CD4-positive, alpha-beta T cell treated with Interleukin-15 for 4 hours (primary cell): ENCODE measurements at regions not wholly inside any gene's neighbourhood (a gene's known extent, or its start where the extent isn't known, plus 50 kb on each side); places are given as distances from the start of the nearest gene placed in this dataset.

Source experiments
- DNase-seq: peaks from one replicate; pipeline ENCODE4 v3.0.0-alpha.2; 2020; ENCODE audit warnings: low spot score

GRCh38 chr16:86444261-86444660 is 66.1 kb upstream of the FOXF1 start:
- DNase-seq = no peak

- DNase-seq = no peak
These were observed 65.7 kb upstream of the FOXF1 start for GRCh38 chr16:86444661-86445060.

DNA sequence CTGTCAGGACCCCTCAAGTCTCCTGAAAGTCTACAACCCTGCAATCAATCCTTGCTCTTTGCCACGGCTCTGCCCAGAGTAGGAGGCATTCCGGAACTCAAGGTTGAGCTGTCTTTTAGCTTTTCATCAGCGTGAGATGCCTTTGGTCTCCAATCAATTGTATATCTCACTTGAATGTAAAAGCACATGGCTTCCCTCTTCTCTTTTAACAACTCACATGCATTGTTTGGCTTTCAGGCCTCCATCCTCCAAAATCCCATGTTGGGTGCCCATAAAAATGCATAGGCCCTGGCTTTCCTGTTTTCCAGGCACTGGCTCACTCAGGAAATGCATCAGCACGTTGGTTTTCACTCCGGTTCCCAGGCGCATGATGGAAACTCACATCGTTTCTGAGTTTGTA is 64.0 kb upstream of the FOXF1 start:
- DNase-seq = no peak

DNA sequence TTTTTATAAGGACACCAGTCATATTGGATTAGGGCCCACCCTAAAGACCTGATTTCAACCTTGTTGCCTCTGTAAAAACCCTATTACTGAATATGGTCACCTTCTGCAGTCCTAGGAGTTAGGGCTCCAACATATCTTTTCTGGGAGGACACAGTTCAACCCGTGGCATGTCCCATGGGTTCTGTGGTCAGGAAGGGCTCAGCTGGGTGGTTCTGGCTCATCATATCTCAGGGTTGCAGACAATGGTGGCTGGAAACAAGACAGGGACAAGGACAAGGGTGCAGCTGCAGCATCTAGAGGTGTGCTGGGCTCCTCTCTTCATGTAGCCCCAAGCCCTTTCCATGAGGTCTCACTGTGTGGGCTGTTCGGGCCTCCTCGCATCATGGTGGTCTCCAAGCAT is 63.1 kb upstream of the FOXF1 start:
- DNase-seq = no peak

DNA sequence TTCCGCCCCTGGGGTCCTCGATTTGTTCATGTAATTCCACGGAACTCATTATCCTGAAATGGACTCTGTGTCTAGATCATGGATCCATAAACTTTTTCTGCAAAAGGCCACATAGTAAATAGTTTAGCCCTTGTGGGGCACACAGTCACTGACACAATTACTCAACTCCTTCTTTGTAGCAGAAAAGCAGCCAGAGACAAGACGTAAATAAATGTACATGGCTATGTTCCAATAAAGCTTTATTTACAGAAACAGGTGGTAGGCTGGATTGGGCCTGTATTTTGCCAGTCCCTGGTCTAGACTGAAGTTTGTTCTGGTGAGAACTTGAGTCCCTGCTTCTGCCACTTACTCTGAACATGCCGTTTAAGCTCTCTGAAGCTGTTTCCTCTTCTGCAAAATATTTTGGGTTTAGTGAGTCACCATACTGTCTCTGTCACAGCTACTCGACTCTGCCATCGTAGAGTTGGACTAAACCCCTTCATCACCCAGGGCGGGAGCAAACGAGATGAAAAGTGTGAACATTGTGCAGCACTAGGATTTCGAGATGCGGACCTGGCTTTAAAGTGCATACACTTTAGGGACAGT is 61.9 kb upstream of the FOXF1 start:
- DNase-seq = no peak

- no peak for DNase-seq
These were observed 60.8 kb upstream of the FOXF1 start for GRCh38 chr16:86449446-86450095.

- DNase-seq = no peak
These were observed 59.6 kb upstream of the FOXF1 start for GRCh38 chr16:86450691-86451090.

- no peak for DNase-seq
These were observed 57.9 kb upstream of the FOXF1 start for GRCh38 chr16:86452451-86452850.

DNA sequence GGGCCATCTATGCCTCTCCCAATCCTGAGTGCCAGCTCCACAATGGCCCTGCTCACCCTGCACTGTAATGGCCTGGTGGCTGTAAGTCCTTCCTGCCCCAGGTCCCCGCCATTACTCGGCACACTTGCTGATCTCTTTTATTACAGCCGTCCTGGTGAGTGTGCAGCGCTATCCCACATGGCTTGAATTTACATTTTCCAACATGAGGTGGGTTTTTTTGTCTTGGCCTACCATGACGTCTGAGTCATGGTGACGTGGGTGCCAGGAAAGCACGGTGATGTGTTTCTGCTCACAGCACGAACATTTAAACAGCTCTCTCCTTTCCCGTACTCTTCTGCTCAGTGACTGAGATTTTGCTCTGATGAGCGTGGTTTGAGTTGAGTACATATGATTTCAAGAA is 55.2 kb upstream of the FOXF1 start:
- DNase-seq = no peak

DNA sequence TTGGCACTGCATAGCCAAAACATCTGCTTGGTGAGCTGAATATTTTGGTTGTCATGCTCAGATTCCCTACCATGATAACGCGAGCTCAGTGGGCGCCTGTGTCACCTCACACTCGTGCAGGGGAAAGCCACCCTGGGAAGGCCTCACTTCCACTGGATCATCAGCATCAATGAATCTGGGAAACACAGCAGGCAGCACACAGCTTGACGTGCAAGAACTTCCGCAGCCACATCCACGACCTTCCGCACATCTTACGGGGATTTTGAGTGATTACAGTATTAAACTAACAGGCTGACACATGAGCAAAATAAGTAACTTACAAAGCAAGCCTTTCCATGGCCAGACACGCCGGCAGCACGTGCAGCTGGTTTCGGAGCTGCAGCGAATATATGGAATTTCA is 54.7 kb upstream of the FOXF1 start:
- no peak for DNase-seq

DNA sequence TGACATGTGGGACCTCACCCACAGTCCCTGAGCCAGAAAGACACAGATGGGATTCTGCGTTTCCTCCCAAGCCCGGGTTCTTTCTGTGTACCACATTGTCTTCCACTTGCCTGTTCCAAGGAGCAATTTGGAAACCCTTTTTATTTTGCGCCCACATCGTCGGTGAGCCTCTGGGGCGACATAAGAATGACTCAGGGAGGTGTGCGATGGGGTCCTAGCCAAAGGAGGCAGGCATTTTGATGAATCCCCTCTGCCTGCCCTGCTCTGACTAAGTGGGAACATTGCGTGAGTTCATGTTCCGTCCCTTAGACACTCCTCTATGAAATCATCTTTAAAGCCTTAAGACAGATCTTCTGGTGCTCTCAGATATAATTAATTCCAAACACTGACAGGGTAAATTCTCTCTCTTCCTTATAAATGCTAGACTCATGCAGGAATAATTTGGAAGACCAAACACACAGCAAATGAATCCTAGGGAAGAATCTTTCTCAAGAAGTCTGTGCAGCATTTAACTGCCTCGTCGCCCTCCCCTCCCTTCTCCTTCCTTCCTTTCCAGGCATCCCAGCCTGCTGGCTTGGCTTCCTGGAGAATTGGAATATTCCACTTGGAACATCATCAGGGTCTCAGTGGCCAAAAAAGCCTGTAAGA is 52.7 kb upstream of the FOXF1 start:
- DNase-seq = no peak

- DNase-seq = no peak
These were observed 52.1 kb upstream of the FOXF1 start for GRCh38 chr16:86458149-86458777.

DNA sequence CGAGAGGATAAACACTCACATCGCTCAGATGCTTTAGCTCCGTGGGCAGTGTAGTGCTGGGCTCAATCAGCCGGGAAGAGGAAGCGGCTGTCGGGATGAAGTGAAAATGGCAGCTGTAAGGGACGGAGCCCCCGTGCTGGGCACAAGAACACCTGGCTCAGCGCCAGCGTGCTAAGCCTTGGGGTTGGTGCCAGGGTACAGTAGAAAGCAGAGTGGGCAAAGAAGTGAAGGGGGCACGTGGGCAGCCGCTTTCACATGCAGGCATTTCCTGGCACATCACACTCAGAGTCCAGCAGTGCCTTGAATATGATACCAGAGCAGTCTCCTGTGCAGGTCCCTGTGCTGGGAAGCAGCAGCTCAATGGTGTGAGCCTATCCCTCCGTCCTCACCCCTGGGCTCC is 51.1 kb upstream of the FOXF1 start:
- no peak for DNase-seq
